GM19463 (cell line): ENCODE measurements at regions not wholly inside any gene's neighbourhood (a gene's known extent, or its start where the extent isn't known, plus 50 kb on each side); places are given as distances from the start of the nearest gene placed in this dataset.

ENCODE experiments used
- ATAC-seq: cut with Tn5 transposase; IDR thresholded peaks from one replicate; pipeline ENCODE4 v1.9.1; 2021; ENCODE audit warnings: mild to moderate bottlenecking, moderate library complexity; ENCODE audit not compliant: unreplicated experiment

GRCh38 chr9:113781381-113781780 lies 94.7 kb upstream of the ZNF618 start:
- ATAC-seq: no peak

- no peak for ATAC-seq
Measured at GRCh38 chr9:113781896-113782295, 94.2 kb upstream of the ZNF618 start.

GRCh38 chr9:113783475-113783874 lies 92.6 kb upstream of the ZNF618 start:
- no peak for ATAC-seq

- no peak for ATAC-seq
Measured at GRCh38 chr9:113785334-113785733, 90.8 kb upstream of the ZNF618 start.

GRCh38 chr9:113786071-113786470 lies 90.0 kb upstream of the ZNF618 start:
- no peak for ATAC-seq

- no peak for ATAC-seq
Measured at GRCh38 chr9:113787871-113788270, 88.2 kb upstream of the ZNF618 start.

GRCh38 chr9:113788616-113789330 lies 87.3 kb upstream of the ZNF618 start:
- no peak for ATAC-seq

GRCh38 chr9:113790093-113790492 lies 86.0 kb upstream of the ZNF618 start:
- ATAC-seq: no peak

GRCh38 chr9:113793558-113793957 lies 82.6 kb upstream of the ZNF618 start:
- no peak for ATAC-seq

- no peak for ATAC-seq
Measured at GRCh38 chr9:113794721-113795120, 81.4 kb upstream of the ZNF618 start.

GRCh38 chr9:113795811-113796392 lies 80.2 kb upstream of the ZNF618 start:
- no peak for ATAC-seq

GRCh38 chr9:113796646-113797426 lies 79.3 kb upstream of the ZNF618 start:
- no peak for ATAC-seq

GRCh38 chr9:113798062-113799030 lies 77.8 kb upstream of the ZNF618 start:
- no peak for ATAC-seq

- no peak for ATAC-seq
Measured at GRCh38 chr9:113800276-113800675, 75.8 kb upstream of the ZNF618 start.

- no peak for ATAC-seq
Measured at GRCh38 chr9:113803811-113804589, 72.1 kb upstream of the ZNF618 start.

GRCh38 chr9:113805486-113806132 lies 70.5 kb upstream of the ZNF618 start:
- no peak for ATAC-seq

GRCh38 chr9:113807173-113808061 lies 68.7 kb upstream of the ZNF618 start:
- ATAC-seq: no peak
